ENCODE measurements at regions not wholly inside any gene's neighbourhood (a gene's known extent, or its start where the extent isn't known, plus 50 kb on each side); places are given as distances from the start of the nearest gene placed in this dataset.

DNA sequence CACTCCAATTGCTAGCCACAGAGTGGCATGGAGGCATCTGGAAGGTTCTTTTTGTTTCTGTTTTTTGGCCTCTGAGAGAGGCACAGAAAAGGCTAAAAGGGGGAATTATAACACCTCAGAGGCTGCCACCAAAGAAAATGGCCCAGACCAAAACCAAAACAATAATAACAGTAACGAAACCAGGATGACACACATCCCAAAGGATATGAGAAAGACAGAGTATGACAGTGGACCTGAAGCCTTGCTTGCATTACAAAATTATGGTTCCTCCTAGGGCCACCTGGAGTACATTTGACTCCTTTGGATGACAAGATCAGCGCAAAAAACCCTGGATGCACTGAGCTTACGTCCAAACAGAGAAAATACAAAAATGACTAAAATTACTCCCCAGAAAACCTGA lies 152.7 kb downstream of the AEBP2 start:
- Histone ChIP-seq H3K36me3 (ENCODE audit: insufficient read depth, low read length) (no peaks in the 10 kb centered on the region), H3K4me3 (ENCODE audit: low read depth, low read length, poor library complexity, severe bottlenecking) (no peak overlapping the region), H2AFZ (ENCODE audit: low read length) (no peak overlapping the region), H3K9me3 (ENCODE audit: low read length) (no peaks in the 10 kb centered on the region), H3K4me1 (ENCODE audit: insufficient read depth, low read length, poor library complexity, severe bottlenecking) (no peaks in the 10 kb centered on the region), H3K27ac (ENCODE audit: low read depth, low read length, poor library complexity, severe bottlenecking) (no peak overlapping the region), H4K20me1 (ENCODE audit: insufficient read depth, low read length) (no peaks in the 10 kb centered on the region), H3K9me2 (ENCODE audit: insufficient read depth, low read length) (no peaks in the 10 kb centered on the region), H3K4me2 (ENCODE audit: low read length) (no peak overlapping the region), H3K79me2 (ENCODE audit: insufficient read depth, low read depth, low read length) (no peaks in the 10 kb centered on the region)
- no peak for DNase-seq (ENCODE audit: low spot score)
- TF ChIP-seq, protein P1, sequence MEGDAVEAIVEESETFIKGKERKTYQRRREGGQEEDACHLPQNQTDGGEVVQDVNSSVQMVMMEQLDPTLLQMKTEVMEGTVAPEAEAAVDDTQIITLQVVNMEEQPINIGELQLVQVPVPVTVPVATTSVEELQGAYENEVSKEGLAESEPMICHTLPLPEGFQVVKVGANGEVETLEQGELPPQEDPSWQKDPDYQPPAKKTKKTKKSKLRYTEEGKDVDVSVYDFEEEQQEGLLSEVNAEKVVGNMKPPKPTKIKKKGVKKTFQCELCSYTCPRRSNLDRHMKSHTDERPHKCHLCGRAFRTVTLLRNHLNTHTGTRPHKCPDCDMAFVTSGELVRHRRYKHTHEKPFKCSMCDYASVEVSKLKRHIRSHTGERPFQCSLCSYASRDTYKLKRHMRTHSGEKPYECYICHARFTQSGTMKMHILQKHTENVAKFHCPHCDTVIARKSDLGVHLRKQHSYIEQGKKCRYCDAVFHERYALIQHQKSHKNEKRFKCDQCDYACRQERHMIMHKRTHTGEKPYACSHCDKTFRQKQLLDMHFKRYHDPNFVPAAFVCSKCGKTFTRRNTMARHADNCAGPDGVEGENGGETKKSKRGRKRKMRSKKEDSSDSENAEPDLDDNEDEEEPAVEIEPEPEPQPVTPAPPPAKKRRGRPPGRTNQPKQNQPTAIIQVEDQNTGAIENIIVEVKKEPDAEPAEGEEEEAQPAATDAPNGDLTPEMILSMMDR (conservative IDR thresholded peaks at IDR 0.05; ENCODE audit: low read length) = no peak
- TF ChIP-seq EZH2phosphoT487 (IDR thresholded peaks at IDR 0.05; ENCODE audit: borderline replicate concordance, low read depth, low read length) = no peak
- CTCF ChIA-PET (ENCODE audit: unreplicated experiment) = no interaction called here
- POLR2A ChIA-PET = interaction anchor here (0.6 kb wide), 1 partner anchor 475 kb away, joined by 3 read pairs; no protein-coding TSS in a partner anchor
- BruUV-seq (replicated peaks) = no TSS peak
- intact Hi-C loops (cut with micrococcal nuclease; ENCODE audit: unreplicated experiment) = no loop called here

DNA sequence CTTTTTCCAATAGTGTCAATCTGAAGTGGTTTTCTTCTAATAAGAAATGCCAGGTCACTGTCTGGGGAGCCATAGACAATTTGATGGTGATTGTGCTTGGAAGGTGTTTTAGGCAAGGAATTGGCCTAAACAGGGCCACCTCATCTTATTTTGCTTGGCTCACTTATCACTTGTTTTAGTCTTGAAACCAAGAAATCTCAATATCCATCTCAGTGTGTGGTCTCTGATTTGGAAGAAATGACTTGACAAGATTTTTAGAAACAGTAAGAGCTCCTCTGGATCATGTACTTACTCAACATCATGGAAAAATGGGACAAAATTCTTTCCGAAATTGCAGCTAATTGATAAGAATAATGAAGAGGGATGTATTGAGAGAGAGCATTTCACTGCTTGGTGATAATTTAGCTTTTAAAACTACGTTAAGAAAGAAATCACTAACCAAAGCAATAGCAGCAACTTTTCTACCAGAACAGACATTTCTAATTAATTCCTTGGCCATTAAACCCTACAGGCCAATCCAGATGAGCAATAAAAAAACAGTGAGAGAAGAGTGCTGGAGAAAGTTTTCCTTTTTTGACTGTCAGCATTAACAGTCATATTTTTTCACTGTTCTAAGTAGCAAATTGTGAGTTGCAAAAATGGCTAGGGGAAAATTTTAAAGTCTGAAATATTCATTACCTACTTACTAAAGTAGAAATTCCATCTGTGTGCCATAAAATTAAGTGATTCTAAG lies 157.3 kb downstream of the AEBP2 start:
- POLR2A ChIA-PET = interaction anchor here (0.6 kb wide), 1 partner anchor 831 kb away, joined by 3 read pairs; no protein-coding TSS in a partner anchor

More for the DNA sequence above, 157.3 kb downstream of the AEBP2 start:
- Histone ChIP-seq H3K9me2 (ENCODE audit: insufficient read depth, low read length) (no peaks in the 10 kb centered on the region), H4K20me1 (ENCODE audit: insufficient read depth, low read length) (no peaks in the 10 kb centered on the region), H3K36me3 (ENCODE audit: insufficient read depth, low read length) (no peaks in the 10 kb centered on the region), H2AFZ (ENCODE audit: low read length) (no peak overlapping the region), H3K9me3 (ENCODE audit: low read length) (no peaks in the 10 kb centered on the region), H3K27ac (ENCODE audit: low read depth, low read length, poor library complexity, severe bottlenecking) (no peak overlapping the region), H3K4me3 (ENCODE audit: low read depth, low read length, poor library complexity, severe bottlenecking) (no peak overlapping the region), H3K79me2 (ENCODE audit: insufficient read depth, low read depth, low read length) (no peaks in the 10 kb centered on the region), H3K4me2 (ENCODE audit: low read length) (no peak overlapping the region), H3K4me1 (ENCODE audit: insufficient read depth, low read length, poor library complexity, severe bottlenecking) (no peaks in the 10 kb centered on the region)
- intact Hi-C loops (cut with micrococcal nuclease; ENCODE audit: unreplicated experiment) = no loop called here
- TF ChIP-seq EZH2phosphoT487 (IDR thresholded peaks at IDR 0.05; ENCODE audit: borderline replicate concordance, low read depth, low read length) = no peak
- TF ChIP-seq, protein P1 (conservative IDR thresholded peaks at IDR 0.05; ENCODE audit: low read length) = no peak
- DNase-seq (ENCODE audit: low spot score) = no peak
- BruUV-seq (replicated peaks) = no TSS peak
- CTCF ChIA-PET (ENCODE audit: unreplicated experiment) = no interaction called here
